ENCODE measurements at regions not wholly inside any gene's neighbourhood (a gene's known extent, or its start where the extent isn't known, plus 50 kb on each side); places are given as distances from the start of the nearest gene placed in this dataset.

DNA sequence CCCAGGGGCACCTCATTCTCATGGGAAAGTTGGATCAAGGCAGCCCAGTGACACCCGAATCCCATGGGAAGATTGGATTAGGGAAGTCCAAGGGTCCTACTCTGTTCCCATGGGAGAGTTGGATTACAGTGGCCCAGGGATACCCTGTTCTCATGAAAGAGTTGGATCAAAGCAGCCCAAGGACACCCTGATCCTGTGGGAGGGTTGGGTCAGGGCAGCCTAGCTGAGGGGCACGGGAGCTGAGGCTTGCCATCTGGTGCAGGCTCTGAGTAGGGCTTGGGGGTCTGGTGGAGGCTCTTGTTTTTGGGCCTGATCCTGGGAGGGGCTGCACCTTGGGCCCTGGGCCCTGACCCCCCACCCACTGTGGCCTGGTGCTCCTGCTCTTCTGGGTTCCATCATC is 87.1 kb downstream of the ACKR3 start:
- no peak for DNase-seq

DNA sequence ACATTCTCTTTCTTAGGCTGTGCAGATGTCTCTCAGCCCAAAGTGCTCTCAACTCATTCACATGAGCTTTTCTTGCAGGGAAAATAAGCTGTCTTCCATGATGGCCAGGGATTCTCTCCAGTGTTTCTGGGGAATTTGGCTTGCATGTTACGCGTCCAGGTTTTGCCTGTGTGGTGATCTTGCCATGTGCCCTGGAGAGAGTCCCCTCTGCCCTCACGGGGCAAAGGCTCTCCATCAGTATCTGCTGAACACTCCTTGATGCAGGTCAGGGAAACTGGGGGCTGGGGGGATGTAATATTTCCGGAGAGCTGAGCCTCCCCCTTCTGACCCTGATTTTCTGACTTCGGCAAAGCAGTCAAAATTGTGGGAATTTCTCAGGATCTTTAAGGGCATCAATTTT is 87.6 kb downstream of the ACKR3 start:
- DNase-seq = no peak

DNA sequence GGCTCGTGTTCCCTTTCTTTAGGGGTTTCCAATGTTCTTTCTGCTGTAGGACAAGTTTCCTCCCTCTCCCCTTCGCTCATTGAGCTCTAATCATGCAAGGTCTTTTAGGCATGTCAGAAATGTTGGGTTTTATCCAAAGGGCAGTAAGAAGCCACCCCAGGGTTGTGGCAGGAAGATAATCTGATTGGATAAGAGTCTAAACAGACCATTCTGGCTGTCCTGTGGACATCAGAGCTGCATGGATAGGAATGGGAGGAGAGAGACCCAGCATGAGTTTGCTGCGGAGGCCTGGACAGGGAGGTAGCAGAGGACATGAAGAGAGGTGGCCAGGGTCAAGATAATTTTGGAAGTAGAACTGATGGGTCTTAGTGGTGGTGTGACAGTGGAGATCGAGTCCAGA is 88.2 kb downstream of the ACKR3 start:
- DNase-seq = no peak

DNA sequence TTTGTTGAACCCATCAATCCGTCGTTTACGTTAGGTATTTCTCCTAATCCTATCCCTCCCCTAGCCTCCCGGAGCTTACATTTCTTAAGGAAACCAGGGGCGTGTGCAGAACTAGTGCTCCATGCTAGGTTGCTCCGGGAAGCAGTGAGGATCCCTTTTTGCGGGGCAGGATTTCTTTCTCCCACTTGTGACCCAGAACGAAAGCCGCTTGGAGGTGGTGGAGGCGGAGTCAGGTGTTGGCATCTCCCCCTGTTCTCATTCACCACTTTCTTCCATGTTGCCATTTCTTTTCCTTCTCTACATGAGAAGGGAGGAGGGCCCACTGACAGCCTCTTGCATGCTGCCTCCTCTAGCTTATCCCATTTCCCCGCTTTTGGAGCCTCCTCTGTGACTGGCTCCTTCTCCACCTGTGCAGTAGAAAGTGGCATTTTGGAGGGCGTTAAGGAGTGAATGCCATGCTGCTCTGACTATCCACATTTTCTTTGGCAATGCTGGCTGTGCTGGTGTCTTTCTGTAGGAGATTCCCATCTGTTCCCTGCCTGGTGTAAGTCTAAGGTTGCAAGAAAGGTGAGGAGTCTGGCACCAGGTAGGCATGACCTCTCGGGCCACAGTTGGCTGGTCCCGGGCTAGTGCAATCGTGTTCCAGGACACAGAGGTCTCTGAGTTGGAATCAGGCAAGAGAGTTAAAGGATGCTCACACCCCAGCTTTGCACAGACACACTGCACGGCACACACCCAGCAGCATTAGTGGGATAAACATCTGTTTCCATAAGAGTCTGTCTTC is 89.5 kb downstream of the ACKR3 start:
- no peak for DNase-seq

DNA sequence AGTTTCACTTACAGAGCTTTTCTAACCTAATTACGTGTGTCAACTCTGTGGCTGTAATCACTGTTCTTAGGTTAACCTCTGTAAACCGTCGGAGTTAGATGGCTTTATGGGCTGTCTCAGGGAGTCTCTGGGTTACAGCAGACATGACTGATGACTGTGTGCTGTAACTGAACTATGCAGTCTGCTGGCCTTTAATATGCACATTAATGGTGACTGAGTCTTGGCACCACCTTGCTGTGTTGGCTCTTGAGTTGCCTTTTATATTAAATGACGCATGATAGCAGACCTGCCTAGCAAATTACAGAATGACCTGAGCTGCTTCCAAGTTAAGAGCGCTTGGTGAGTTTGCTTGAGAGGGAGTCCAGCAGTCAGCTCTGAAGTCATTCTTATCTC is 90.1 kb downstream of the ACKR3 start:
- no peak for DNase-seq

DNA sequence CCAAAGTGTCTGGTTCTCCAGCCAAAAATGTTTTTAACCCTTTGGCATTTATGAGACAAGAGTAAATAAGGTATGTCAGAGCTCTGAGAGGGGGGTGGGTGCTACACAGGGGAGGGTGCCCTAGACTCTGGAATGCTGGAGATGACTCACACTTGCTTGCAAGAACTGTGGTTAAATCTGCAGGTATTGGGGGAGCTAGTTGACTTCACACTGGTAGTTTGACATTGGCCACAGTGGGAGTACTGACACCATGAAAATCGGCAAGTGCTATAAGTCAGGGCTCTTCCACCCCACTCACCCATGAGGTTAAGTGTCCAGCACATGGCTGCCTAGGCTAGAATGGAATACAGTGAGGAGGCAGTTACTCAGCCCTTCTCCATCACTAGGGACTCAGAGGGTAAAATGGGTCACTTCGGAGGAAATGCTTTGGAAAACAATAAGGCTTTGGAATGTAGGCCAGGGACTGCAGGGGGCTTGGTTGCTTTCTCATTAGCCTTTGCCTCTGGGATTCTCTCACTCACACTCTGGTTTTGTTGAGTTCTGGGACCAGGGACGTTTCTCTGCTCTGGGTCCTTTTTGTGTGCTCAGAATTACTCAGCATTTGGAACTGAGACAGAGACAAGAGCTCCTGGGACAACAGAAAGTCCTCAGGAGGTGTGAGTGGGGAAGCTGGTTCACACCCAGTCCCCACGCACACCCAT is 91.6 kb downstream of the ACKR3 start:
- DNase-seq = no peak

DNA sequence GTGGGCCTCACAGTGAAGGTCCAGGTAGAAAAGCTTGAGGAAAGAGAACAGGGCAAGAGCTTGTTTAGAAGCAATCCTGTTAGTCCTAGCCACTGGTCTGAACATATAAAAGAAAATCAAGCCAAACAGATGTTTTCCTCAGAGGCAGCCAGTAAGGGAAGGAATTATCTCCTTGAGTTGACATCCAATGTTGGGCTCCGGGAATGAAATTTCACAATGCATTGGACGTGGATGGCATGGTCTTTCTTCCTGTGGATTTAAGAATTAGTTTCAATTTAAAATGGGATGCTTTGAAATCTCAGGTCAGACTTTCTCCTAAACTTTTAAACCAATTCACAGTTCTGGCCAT is 92.1 kb downstream of the ACKR3 start:
- no peak for DNase-seq

DNA sequence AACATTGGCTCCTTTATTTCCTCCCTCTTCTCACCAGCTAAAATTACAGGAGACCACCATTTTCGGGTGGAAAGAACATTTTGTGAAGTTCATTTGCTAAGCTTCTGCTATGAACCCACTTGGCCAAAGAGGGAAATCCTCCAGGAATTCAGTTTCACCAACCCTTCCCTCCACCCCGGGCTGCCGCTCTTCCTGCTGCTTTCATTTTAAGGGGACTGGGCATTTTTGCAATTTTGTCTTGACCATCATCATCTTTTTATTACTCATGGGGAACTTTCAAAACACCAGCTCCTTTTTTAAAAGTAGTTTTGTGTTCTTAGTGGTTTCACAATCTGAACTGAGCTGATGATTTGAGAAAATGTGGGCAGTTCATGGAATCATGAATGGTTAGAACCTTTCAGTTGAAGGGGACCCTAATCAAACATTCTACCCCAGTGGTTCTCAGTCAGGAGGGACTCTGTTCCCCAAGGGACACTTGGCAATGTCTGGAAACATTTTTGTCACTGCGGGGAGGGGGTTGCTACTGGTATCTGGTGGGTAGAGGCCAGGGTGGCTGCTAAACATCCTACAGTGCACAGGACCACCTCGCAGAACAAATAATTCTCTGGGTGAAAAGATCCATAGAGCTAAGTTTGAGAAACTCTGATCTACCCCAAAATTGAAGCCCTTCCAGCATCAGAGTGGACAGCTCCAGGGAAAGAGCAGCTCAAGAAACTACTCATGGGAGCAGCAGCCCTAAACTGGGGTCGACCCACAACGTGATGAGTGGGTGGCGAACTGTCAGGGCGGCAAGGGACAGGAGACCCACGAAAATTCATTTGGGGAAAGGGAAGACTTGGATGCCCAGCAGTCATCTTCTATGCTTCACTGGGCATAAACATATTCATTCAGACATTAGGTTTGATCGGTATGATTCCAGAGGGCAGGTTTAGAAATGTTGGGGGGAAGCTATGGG is 92.9 kb downstream of the ACKR3 start:
- no peak for DNase-seq

DNA sequence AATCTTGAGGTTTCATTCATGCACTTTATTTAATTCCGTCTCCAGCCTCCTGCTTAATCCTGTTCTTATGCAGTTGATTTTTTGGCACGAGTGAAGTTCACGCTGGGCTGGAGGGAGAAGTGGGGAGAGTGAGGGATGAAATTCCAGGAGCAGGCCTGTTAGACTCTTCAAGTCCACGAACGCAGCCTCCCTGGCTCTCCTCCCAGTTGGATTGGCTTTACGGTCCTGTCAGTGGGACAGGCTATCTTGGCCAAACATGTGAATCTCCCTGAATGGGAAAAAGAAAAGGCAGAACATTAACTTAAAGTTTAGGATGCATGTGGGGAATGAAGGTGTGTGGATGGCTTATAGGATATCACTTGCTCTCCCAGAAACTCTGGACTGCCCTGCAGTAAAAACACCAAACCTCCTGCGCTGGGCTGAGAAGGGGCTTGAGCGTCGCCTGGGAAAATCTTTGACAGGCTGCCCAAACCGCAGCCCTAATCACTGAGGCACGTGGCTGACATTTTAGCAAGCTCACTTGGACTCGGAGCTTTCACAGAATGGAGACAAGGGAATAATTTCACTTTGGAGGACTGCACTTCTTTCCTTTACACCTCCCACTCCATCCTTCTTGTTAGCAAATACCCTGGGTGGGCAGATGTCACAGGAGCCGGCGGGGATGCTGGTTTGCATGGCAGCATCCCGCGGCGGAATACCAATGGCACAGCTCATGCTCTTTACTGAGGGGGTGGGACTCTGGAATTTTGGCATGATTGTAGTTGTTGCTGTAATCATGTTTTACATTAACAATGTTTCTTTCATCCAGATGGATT is 93.9 kb downstream of the ACKR3 start:
- DNase-seq = no peak

DNA sequence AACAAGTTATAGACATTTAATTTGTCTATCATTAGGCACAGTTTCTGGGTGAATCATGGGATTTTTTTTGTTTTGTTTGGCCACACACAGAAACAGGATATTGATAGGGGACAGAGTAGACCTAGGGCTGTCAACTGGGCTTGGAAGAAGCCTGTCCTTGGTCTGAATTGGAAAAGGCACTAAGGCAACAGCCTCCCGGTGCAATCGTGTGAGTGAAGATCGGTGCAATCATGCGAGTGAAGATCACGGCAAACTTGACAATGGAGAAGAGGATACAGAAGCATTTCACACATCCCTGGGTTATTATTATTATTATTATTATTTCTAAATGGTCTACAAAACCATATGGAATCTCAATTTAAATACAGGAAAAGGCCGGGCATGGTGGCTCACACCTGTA is 94.5 kb downstream of the ACKR3 start:
- DNase-seq = no peak

DNA sequence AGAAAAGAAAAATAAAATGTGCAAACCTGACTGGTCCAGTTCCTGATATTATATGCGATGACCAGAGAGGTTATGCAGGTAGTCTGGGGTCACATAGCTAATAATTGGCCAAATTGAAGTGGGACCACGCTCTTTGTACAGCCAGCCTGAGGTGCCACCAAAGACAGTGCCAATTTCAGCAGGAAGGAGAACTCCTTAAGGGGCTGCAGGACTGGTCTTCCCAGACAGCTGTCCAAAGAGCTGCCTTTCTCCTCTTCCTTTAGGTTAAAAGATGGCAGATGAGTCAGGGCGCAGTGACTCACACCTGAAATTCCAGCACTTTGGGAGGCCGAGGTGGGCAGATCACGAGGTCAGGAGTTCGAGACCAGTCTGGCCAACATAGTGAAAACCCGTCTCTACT is 95.5 kb downstream of the ACKR3 start:
- DNase-seq = no peak

DNA sequence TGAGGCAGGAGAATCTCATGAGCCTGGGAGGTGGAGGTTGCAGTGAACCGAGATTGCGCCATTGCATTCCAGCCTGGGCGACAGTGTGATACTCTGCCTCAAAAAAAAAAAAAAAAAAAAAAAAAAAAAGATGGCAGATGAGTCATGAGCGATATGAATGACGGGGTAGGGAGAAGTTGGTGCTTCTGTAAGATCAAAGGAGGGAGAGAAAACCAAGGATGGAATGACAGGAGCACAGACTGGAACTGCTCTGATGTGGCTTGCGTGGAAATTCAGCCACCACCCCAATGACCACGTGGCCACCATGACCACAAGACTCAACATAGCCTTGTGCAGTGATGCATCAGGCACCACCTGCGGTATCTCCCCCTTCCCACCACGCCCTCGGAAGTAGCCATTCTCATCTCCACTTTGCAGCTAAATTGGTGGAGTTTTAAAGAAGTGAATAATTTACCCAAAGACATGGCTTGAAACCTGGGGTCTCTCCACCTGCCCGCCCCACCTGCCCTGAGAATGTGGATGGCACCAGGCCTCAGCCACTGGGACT is 96.0 kb downstream of the ACKR3 start:
- no peak for DNase-seq

DNA sequence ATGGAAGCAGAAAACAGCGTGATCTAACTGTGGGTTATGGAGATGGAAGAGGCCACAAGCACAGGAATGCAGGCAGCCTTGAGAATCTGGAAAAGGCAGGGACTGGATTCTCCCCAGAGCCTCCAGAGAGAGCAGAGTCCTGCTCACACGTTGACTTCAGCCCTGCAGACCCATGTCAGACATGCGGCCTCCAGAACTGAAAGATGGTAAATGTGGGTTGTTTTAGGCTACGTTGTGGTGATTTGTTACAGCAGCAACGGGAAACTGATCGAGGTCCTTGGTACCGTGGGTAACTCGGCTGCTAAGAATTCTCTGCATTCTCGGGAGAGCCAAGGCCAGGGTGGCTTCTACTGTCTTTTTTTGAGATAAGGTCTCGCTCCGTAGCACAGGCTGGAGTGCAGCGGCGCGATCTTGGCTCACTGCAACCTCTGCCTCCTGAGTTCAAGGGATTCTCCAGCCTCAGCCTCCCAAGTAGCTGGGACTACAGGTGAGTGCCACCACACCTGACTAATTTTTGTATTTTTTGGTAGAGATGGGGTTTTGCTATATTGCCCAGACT is 97.1 kb downstream of the ACKR3 start:
- no peak for DNase-seq

DNA sequence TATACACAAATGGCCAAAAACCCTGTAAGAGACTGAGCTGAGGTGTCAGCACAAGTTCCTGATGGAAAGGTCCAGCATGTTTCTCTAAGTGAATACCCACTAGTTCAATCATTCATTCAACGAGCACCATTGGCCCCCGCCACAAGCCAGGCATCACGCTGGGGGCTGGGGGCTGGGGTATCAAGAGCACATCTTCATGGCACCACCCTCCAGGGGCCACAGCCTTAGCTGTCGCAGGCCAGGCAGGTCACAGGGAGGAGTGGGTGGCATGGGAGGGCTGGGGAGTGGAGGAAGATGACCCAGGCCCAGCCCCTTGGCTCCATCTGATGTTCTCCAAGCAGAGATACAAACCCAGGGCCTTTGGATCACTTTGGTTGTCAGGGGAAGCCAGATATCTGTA is 97.9 kb downstream of the ACKR3 start:
- no peak for DNase-seq

DNA sequence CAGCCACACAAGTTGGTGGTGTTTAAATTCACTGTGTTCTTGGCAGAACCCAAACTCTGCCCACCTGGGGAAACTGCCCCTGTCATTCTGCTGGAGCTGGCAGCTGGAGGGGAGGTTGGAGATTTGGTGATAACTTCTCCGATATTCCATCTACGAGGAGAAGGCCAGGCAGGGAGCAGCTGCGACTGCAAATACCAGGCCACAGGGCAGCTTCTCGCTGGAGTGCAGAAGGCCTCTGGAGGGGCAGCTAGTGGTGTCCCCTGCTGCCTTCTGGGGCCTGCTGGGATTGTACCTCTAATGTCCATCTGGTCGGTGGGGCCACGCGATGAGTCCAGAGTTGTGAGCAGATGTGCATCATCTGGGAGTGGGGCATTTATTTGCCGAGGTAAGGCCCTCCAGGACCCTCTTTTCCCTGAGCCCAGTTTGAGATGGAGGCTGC is 98.9 kb downstream of the ACKR3 start:
- DNase-seq = no peak

DNA sequence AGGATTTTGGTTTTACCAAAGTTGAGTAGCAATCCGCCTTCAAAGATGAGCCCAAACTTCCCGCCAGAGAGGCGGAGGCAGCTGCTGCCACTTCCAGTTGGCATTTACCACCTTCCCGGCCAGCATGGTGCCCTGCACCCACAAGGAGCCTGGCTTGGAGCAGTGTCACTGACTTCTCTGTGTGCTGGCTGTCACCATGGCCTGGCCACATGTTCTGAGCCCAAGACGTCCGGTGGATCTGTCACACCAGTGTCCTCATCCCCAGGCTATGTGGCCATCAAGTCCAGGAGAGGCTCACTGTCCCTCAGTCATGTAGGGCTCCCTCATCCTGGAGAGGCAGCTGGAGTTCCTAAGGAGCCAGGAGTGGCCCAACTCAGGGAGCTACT is 100.6 kb downstream of the ACKR3 start:
- no peak for DNase-seq

DNA sequence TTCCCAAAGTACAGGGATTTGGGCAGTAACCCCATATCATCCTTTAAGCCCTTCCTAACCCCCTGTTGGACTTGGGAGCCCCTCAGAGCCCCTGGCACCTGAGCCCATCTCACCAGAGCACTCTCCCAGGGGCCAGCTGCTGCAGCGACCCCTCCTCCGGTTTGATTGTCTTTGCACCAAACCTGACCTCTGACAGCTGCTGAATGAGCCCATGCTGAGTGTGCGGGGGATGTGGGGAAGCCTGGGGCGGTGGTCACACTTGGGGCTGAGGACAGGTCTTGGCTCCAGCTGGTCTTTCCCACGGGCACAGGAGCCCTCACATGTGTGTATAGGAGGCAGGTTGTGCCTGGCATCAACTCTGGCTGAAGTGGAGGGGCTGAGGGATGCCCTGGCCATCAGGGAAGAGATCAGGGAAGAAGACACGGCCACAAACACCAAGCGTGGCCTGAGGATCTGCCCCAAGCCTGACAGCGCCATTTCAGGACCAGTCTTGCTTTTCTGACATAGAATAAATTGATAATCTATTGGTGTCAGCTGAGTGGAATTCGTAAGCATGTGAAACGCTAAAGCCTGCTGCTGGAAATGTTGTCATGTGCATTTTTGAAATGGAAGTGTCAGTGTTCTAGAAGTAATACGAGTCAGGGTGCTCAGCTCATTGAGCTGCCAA is 102.4 kb downstream of the ACKR3 start:
- DNase-seq = no peak

DNA sequence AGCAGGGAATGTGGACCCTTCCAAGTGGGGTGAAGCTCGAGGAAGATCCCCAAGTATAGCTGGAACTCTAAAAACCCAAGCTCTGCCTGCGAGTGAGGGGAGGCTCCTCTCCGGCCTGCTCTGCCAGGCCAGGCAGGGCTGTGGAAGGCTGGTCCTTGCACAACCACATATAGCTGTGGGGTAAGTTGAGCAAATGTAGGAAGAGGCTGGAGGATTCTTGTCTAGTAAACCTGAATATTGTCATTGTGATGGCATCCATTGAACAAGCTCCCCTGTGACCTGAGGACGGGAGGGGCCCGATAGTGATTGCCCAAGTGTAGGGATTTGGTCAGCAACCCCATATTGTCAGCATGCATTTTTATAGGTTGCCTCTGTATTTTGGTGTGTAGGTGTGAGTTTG is 103.0 kb downstream of the ACKR3 start:
- no peak for DNase-seq

DNA sequence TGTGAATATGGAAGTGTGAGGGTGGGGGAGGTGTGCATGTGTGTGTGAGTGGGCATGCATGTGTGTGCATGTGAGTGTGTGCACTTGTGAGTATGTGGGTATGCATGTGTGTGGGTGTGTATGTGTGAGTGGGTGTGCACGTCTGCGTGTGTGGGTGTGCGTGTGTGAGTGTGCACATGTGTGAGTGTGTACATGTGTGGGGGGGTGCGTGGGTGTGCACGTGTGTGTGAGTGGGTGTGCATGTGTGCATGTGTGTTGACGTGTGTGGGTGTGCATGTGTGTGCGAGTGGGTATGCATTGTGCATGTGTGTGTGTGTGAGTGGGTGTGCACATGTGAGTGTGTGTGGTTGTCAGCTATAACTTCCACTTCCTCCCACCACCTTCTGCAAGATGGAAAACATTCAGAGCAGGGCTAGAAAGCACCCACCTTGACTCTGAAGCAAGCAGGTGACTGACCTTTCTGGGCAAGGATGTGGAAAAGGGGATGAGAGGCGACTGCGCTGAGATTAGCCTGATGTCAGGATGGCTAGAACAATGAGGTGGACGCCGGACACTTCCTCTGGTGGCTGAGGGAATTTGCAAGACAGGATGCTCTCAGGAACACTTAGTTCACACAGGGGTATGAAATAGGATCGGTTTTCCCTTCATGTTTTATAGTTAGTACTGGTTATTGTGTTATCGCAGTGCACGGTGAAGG is 103.6 kb downstream of the ACKR3 start:
- no peak for DNase-seq

DNA sequence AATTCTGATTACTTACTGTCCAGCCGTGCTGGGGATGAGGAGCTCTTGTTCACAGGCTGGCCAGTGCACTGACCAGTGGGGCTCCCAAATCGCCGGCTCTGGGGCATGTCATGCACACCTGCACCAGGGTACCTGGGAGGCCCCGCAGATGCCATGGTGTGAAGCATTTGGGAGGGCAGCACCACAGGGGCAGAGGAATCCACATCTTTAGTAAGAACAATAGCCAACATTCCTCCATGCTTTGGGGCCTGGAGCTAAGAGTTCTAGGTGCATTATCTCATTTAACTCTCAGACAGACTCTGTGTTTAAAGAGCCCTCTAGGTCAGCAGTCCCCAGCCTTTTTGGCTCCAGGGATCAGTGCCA is 104.2 kb downstream of the ACKR3 start:
- DNase-seq = no peak

DNA sequence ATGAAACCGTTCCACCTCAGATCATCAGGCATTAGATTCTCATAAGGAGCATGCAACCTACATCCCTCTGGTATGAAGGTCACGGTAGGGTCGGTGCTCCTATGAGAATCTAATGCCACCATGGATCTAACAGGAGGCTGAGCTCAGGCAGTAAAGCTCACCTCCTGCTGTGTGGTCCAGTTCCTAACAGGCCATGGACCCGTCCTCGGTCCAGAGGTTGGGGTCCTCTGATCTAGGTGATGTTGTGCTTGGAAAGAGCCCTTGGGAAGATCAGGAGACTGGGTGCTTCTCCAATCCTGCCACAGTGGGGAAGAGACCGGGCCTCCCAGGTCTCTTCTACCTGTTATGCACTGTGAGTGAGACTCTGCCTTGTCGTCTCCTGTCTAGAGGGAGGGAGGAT is 104.6 kb downstream of the ACKR3 start:
- DNase-seq = no peak

Data from stimulated activated naive CD4-positive, alpha-beta T cell (primary cell).